ENCODE measurements at regions not wholly inside any gene's neighbourhood (a gene's known extent, or its start where the extent isn't known, plus 50 kb on each side); places are given as distances from the start of the nearest gene placed in this dataset.

- DNase-seq (ENCODE audit: low read depth, low spot score): no peak
- no peak overlapping the region for H3K4me3 ChIP-seq (ENCODE audit: low read length)
Measured at GRCh38 chr10:44853796-44854195, 57.3 kb upstream of the TMEM72 start.

DNA sequence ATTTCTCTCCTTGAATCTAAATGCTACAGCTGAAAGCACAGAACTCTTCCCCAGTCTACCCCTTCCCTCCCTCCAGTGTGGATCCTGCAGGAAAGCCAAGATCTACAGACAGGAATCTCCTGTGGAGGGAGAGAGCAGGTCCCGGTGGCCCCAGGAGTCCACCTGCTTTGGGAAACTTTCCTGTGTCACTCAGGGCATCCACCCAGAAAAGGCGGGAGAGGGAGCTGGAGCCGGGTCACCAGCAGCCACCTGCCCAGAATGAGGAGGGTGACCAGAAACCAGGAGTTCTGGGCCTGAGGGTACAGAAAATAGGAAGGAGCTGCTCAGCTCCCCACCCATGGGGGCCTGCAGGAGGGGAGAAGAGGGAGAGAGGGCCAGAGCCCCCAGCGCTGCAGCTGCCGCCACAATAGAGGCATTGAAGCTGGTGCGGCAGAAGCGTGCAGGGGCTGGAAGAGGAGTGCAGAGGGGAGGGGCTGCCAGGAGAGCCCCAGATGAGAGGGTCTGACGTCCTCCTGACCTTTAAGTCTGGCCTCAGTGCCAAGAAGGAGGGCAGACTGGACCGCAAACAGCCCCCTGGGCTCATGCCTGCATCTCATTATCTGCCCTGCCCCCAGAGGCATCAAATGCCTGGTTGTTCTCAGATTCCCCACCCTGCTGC is 56.3 kb upstream of the TMEM72 start:
- no peak overlapping the region for H3K4me3 ChIP-seq (ENCODE audit: low read length)
- DNase-seq (ENCODE audit: low read depth, low spot score): no peak

- H3K4me3 ChIP-seq (ENCODE audit: low read length): no peak overlapping the region
- no peak for DNase-seq (ENCODE audit: low read depth, low spot score)
Measured at GRCh38 chr10:44856696-44857095, 54.4 kb upstream of the TMEM72 start.

DNA sequence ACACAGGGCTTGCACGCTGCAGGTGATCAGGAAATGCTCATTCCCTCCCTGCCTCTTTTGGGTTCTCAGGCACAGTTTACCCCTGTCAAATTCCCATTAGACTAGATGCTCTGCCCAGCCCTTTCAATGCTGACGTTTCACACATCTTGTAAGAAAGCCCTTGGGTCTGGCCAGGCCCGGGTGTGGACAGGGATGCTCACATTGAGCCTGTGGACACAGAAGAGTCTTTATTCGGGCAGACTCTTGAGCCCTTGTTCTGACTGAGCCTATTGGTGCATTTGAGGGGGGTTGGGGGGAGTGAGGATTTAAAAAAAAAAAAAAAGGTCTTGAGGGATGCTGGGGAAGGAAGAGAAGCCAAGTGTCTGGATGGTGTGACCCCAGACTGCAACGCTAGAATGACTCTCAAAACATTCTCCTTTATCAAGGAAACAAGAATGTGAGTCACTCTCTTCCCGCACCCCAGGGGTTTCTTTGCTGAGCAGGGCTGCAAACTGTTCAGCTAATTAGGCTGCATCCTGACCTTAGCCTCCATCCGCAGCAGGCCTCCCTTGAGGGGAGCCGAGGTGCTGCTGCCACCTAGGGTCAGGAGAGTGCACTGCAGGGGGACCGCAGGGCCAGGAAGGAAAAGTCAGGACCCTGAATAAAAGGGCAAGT is 53.6 kb upstream of the TMEM72 start:
- H3K4me3 ChIP-seq (ENCODE audit: low read length): no peak overlapping the region
- peak; percentile 47 for DNase-seq (ENCODE audit: low read depth, low spot score)

DNA sequence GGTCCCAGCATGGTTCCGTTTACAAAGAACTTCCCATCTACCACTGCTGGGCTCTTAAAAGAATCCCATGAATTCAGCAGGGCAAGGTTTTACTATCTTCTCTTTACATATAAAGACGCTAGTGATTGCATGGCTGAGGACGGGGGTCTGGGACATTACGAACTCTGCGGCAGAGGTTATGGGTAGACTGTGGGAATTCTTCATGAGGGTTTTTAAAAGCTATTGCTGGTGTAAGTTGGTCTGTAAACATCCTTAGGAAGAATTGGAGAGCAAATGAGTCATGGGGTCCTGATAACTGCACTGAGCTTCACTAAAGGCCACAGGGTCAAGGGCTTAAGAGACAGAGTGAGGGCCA is 53.1 kb upstream of the TMEM72 start:
- no peak for DNase-seq (ENCODE audit: low read depth, low spot score)
- H3K4me3 ChIP-seq (ENCODE audit: low read length): no peak overlapping the region

- no peak for DNase-seq (ENCODE audit: low read depth, low spot score)
- no peak overlapping the region for H3K4me3 ChIP-seq (ENCODE audit: low read length)
Measured at GRCh38 chr10:44858988-44859387, 52.1 kb upstream of the TMEM72 start.

- no peak for DNase-seq (ENCODE audit: low read depth, low spot score)
- H3K4me3 ChIP-seq (ENCODE audit: low read length): no peak overlapping the region
Measured at GRCh38 chr10:44859546-44860285, 51.4 kb upstream of the TMEM72 start.

DNA sequence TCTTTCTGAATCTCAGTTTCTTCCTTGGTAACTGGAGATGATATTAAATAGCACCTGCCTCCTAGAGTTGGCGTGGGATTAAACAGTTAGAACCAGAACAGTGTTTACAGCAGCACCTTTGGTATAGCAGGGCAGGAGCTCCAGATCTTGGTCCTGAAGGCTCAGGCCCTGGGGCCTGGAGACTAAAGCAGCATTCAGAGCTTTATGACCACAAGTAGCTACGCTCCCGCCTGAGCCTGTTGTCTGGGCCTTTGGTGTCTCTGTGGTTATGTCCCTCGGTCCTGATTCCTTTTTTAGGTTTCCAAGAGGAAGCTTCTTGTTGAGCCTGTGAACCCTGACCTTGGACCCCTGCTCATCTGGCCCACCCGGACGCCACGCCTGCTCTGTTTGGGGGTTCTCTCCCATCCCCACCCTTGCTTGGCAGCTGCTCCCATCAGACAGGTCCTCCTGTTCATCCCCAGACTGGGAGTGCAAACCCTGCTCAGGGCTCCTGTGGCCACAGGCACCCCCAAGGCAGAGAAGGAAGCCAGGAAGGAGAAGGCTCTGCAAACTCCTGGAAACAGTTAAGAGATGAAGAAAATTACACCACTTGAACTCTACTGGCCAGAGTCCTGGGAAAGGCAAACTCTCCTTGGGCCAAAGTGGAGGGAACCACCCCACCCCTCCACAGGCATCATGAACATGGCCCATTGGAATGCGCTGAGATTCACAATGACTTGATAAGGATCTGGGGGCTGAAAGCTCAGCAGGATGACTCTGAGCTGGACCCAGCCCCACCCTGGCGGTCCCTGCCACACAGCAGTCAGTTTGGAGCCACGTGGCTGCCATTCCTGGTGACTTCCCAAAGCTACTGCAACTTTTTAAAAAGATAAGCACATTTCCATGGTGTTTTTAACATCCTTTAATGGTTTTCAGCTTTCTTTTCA is 50.1 kb upstream of the TMEM72 start:
- H3K4me3 ChIP-seq (ENCODE audit: low read length): no peak overlapping the region
- DNase-seq (ENCODE audit: low read depth, low spot score): no peak
